GM19372 (cell line): ENCODE measurements at regions not wholly inside any gene's neighbourhood (a gene's known extent, or its start where the extent isn't known, plus 50 kb on each side); places are given as distances from the start of the nearest gene placed in this dataset.

Experiments used
- ATAC-seq: cut with Tn5 transposase; IDR thresholded peaks from one replicate; pipeline ENCODE4 v1.9.1; 2021; ENCODE audit warnings: mild to moderate bottlenecking, low read depth, moderate library complexity; ENCODE audit not compliant: unreplicated experiment

DNA sequence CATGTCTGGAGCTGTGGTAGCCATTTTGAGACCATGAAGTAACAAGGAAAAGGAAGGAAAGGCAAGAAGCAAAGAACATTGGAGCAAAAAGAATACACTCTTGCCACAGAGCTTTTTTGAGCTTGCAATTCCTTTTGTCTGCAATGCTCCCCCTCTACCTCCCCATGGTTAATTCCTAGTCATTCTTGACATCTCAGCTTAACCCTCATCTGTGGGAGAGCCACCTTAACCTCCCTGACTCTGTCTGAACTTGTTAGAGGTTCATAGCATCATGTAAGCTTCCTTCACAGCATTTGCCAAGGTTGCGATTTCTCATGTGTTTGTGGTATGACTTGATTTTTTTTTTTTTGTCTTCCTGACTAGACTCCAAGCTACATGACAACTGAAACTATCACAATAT lies 564.1 kb upstream of the PLXNA2 start:
- ATAC-seq = no peak

DNA sequence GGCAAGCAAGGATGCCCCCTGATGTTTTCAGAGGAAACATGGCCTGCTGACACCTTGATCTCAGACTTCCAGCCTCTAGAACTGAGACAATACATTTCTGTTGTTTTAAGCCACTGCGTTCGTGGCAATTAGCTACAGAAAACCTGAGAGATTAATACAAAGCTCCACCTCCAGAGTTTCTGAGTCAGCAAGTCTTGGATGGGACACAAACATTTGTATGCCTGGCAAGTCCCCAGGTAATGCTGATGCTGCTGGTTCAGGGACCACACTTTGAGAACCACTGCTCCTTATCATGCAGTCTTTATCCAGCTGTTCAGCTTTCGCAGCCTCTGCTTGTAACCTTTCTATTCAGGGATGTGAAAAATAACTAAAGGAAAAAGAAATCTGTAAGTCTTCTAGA lies 565.7 kb upstream of the PLXNA2 start:
- no peak for ATAC-seq

DNA sequence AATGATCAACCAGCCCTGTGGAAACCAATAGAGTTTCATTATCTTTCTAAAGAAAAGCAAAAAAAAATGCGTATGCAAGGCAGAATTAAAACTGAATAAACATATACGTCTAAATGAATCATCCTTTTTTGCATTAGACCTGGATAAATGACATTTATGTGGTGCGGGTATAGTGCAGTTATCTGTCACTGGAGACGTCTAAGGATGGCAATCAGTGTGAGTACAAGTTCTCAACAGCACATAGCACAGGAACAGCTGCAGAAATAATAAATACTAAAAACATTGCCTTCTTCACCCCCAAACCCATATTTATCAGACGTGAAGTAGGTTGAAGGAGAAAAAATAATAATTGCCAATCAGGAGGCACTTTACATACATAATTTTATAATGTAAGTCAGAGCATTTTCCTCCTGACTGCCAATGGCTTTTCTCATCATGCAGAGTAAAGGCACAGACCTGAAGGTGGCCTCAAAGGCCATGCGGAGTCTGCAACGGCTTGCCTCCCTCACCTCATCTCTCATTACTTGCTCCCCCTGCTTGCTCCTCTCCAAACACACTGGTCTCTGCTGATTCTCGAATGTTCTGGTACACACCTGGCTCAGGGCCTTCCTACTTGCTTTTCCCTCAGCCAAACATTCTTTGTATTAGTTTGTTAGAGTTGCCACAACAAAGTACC lies 574.7 kb upstream of the PLXNA2 start:
- ATAC-seq = no peak

DNA sequence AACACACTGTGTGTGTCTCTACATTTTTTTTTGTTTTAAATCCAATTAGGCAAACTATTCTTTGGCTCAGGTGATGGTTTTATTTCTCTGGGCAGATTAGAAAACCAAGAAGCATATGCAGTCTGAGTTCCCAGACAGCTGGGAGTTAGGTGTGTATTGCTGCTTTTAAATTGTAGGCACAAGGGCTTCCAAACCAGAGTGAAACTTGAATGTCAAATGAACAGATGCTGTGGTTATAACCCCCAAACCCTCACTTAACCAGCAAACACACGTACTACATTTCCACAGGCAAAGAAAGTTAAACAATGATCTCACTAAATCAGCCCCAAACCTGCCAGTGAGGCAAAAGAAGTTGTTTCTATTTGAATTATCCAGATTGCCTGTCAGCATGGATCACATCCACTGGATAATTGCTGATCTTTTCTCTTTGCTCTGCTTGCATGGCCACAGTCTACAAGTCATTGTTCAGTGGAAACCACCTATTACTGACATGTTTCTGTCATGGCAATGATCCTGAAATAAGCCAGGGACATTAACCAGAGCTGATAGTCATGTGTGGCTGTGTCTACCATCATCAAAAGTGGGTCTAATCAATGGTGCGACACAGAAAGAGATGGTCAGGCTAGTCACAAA lies 576.5 kb upstream of the PLXNA2 start:
- no peak for ATAC-seq

DNA sequence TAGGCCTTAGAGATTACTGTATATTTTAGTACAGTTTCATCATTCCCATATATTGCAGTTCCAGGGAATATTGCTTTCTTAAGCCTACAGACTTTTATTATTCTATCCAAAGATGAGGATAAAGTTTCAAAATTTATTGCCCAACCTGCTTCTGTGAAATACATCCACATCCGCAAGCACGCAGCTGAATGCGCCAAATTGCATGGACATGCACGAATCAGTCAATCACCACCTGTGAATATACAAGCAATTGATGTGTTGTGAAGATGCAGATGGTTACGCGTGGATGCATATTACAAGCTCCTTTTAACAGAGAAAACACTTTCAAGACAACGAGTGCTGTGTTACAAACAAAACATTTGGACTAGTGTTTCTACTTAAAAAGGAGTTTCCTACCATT lies 577.8 kb upstream of the PLXNA2 start:
- ATAC-seq = no peak

DNA sequence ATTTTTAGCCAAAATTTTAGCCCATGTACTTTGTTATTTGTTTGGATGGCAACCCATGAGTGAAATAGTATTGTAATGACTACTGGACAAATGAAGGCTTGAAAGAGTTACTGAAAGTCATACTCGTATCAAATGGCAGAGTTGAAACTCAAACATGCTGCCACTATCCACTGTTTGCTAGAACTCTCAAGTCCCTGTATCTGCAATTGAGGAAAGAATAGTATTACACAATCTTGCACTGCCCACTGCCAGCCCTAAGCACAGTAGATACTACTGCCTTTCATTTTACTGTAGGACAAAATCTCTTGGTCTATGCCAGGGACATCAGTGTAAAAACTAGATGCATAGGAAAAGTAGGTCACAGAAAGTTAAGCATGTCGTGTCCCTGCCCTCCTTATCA lies 581.1 kb upstream of the PLXNA2 start:
- no peak for ATAC-seq

DNA sequence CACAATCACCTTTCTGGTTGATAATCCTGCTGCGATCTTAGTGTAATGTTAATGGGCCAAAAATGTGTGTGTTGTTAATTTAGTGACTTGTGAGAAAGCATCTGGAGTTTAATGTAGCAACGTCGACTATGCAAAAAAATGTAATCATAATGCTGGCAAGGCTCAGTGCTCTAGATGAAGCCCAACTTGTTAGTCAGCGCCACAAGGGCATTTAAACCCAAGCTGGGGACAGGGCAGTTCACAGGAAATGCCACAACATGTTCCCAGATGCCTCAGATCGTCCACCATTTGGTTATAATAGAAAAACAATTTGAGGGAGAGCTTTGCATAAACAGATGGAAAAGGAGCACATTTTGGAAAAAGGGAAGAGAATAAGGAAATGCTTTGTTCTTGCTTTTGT lies 585.4 kb upstream of the PLXNA2 start:
- no peak for ATAC-seq

DNA sequence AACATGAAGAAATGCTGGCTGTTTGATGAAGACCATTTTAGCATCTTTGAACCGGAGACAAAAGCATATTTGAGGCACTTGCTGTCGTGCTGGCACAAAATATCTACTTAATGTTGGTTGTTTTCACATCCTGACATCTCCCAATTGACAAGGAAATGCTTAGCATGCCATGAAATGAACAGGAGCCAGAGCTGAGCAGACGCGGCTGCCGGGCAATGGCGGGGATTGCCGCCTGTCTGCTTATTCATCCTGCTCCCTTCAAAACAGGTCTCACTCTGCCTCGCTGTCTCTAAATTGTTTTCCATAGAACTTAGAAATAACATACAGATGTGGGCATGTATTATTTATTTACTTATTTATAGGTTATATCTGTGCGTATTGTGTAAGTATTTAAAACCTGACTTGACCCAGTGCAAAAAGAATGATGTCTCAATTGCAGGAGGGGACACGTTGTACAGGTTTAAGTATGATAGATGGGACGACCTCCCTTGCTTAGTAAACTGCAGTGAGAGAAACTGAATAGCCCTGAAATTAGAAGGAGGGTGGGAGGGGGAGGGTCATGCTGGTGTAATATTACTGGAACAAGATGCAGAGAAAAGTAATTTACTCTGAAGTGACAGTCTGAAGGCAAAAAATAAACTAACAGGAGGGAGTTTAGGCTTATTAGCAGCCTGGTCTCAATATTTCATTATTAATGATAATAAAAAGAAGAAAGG lies 590.4 kb upstream of the PLXNA2 start:
- ATAC-seq = no peak

DNA sequence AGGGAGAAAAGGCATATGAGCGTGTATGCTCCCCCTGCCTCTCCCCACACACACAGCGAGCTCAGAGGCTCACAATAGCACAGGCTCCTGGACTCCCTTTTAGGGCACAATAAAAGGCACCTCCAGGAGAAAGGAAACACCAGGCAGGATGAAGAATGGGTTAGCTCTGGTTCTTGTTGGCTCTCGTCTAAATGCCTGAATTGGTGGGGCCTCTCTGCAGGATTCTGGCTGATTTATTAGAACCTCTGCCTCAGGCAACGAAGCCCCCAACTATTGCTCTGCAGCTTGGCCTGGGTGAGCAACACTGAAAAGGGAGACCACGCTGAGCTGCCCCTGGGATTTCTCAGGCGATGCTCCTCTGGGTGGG lies 590.9 kb upstream of the PLXNA2 start:
- no peak for ATAC-seq

DNA sequence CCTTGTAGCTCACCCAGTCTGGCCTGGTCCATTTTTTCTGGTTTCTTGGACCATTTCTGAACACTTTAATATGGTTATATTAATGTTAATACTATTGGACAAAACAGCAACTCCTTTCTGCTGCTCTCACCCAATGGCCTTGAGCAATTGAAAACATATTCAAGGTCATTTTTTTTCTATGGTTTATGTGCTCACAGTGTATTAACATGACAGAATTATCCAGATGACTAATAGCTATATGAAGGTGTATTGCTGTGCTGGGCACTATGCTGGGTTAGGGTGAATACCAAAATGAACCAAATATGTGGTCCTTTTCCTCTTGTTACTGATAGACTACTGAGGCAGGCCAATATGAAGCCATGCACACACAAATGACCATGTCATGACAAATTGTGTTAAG lies 591.6 kb upstream of the PLXNA2 start:
- no peak for ATAC-seq

DNA sequence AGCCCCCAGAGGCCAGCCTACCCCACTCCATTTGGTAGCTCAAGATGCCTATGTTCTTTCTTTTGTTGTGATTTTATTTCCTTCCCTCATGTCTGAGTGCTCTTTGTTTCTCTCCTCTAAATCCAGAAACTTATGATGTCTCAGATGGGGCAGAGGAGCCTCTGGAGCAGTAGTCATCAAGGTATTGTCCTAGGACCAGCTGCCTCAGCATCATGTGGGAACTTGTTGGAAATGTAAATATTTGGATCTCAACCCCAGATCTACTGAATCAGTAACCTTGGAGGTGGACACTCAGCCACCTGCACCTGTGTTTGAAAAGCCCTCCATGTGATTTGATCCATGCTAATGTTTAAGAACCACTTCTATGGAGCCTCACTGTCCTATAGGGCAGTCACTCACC lies 593.1 kb upstream of the PLXNA2 start:
- no peak for ATAC-seq

DNA sequence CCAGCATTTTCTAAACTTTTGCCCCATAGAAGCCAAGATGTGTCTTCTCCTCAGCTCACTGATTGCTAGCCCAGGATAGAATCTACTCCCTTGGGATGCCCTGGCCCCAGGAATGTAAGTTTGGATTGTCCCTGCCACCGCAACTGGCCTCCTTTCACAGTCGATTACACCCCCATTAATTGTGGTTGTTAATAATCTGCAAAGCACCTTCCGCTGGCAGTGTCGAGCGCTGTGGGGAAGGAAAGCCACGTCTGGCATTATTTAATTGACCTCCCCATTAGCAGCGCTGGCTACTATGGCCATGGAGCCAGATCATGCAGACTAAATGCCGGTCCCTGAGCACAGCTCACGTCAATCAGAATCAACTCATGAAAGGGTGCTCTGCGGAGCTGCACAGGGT lies 597.3 kb upstream of the PLXNA2 start:
- ATAC-seq = no peak

DNA sequence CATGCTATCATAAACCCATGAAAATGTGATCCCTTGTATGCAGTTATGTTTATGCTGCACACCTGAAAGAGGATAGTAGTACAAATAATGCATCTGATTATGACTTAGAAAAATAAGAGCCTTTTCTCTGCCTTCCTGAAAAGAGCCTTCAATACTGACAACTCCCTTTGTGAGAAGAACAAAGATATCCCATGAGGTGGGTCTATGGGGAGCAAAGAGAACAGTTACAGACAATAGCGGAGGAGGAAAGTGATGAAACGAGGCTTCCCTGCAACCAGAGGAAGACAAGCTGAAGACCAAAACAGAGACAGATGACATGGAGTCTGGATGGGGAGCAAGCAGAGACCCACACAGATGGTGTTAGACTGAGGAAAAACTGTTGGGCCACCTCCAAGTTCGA lies 598.3 kb upstream of the PLXNA2 start:
- ATAC-seq = no peak

DNA sequence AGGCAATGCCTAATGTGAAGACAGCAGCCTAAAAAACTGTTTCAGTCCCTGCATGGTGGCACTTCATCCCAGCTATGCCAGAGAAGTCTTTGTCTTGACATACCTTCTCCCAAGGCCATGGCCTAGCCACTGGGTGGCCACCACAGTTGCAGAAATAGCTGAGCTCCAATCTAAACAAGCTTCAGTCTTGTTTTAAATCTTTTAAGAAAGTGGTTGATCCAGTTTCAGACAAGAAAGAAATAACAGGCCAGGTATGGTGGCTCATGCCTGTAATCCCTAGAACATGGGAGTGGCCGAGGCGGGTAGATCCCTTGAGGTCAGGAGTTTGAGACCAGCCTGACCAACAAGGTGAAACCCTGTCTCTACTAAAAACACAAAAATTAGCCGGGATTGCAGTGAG lies 600.0 kb upstream of the PLXNA2 start:
- no peak for ATAC-seq

DNA sequence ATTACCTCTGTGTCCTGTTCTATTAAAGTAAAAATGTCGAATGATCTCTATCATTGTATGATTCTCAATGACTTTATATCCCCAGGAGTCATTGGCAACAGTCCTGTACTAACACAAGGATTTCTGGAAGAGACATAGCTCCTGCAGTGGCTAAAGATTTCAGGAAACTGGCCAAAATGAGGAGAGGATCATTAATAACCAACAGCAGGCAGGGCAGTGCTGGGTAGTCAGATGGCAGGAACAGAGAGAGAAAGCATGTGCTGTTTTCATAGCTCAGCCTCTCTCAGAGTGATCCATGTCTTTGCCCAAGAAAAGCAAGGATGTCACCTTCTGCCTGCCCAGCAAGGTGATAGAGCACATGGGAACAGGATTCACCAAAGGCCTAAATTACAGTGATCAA lies 604.7 kb upstream of the PLXNA2 start:
- no peak for ATAC-seq

DNA sequence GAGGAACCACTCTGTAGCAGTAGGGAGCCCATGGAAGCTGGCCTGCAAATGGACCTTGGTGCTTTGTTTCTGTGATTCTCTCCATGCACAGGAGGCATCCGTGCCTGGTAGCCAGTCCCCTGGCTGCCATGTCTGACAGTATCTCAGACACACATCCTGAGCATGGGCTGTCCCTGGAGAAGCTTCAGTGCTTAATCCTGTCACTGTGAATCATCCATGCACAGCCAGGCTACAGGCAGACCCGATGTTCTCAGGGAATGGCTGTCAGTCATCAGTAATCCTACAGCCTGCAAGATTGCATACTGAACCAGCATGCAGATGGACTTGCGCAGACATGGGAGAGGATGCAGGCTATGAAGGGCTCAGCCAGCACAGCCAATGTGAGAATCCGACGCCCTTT lies 606.3 kb upstream of the PLXNA2 start:
- no peak for ATAC-seq

DNA sequence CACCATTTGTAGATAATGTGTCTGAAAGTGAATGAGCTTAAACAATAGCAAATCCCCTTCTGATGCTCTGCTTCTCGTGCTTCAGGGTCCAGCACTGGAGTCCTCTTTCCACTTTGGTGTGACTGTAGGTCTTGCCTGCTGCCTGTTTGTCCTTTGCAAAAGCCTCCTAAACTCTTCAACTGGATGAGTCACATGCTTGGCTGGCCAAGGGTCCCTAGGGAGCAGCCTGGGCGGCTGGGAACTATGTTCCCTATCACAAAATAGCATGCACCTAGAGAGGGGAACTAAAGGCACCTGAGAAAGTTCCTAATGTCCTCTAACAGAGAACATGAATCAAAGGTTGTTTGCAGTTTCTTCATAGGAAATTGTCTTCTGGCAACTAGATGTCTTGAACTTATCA lies 607.2 kb upstream of the PLXNA2 start:
- no peak for ATAC-seq

DNA sequence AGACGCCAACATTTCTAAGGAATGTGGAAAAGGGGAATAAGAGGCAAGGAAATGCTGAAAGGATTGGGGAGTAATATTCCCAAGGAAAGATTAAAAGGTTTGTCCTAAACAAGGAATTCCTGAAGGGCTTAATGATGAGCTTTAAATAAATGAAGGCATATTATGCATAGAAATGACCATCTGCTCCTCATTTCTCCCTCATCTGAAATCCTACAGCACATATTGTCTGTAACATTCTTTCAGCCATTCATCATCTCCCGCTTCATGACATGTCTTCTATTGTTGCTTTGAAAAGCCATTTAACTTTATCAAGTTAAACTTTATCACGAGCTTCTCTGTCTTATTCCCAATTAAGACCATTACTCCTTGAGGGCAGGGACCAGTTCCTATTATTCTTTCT lies 608.7 kb upstream of the PLXNA2 start:
- ATAC-seq = no peak

DNA sequence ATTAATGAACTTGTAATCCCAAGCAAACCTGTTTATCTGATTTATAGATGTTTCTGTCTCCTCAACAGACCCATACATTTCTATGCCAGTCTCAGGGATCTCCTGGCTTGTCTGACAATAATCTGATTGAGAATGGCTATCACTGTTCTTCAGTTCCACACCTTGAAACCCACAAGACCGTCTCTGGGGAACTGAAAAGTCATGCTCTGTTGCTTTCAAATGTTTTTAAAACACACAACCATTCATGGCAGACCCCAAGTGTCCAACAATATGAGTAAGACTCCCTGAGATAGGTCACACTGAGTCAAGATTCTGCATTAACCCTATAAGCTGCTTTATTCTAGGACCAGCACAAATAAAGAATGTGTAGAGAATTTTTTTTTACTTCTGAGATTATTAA lies 611.2 kb upstream of the PLXNA2 start:
- ATAC-seq = peak; percentile 49

DNA sequence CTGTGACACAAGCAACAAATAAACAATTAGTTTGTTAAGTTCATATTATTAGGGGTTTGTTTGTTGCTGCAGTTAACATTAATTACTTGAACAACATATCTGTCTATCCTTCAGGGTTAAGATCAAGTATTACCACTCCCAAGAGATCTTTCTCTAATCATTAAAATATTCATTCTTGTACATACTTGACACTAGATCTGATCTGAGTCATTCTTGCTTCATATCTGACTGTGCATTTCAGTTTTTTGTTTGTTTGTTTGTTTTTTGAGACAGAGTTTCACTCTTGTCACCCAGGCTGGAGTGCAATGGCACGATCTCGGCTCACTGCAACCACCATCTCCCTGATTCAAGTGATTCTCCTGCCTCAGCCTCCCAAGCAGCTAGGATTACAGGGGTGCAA lies 613.3 kb upstream of the PLXNA2 start:
- no peak for ATAC-seq

DNA sequence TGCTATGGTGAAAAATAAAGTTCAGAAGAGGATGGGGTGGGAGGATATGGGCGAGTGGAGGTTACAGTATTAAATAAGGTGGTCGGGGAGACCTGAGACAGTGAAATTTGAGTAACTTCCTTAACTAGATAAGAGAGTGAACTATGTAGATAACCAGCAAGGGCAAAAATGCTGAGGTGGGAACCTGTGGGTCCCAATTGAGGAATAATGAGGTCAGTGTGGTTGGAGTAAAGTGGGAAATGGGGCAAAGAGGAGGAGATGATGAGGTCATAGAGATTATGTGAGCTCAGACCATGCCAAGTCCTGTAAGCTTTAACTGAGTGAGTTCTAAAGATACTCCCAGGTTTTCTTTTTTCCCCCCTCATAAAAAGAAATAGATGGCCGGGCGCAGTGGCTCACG lies 614.6 kb upstream of the PLXNA2 start:
- ATAC-seq = no peak

DNA sequence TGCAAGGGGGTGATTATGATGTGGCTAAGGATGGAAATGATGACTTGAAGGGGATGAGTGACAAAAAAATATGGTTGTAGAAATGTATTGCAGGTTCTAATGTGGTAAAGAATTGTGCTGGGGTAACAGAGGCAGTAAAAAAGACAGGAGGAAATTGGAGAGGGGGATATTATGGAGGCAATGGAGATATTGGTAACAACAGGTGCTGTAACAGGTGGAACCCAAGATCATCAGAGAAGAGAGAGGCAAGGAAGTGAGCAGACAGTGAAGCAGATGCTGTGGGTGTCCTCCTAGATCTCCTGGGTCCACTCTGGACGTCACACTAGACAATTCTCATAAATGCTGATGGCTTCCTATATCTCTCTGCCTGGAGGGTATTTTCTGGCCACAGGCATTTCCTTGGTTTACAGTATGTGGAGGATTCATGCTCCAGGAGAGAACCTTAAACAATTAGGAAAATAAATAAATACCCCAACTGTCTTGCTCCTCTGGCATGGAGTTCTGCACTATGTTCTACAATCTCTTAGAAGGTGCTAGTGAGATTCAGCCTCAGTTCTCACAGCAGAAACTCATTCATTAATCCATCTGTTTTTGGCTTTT lies 620.3 kb upstream of the PLXNA2 start:
- ATAC-seq = no peak
